Kidney tubule cell (primary cell): ENCODE measurements at regions not wholly inside any gene's neighbourhood (a gene's known extent, or its start where the extent isn't known, plus 50 kb on each side); places are given as distances from the start of the nearest gene placed in this dataset.

Experiments
- DNase-seq: peaks from one replicate; pipeline ENCODE4 v3.0.0-alpha.2; 2018; ENCODE audit warnings: low spot score

GRCh38 chr11:120032766-120033390, 105.0 kb downstream of the TRIM29 start:
- no peak for DNase-seq

DNA sequence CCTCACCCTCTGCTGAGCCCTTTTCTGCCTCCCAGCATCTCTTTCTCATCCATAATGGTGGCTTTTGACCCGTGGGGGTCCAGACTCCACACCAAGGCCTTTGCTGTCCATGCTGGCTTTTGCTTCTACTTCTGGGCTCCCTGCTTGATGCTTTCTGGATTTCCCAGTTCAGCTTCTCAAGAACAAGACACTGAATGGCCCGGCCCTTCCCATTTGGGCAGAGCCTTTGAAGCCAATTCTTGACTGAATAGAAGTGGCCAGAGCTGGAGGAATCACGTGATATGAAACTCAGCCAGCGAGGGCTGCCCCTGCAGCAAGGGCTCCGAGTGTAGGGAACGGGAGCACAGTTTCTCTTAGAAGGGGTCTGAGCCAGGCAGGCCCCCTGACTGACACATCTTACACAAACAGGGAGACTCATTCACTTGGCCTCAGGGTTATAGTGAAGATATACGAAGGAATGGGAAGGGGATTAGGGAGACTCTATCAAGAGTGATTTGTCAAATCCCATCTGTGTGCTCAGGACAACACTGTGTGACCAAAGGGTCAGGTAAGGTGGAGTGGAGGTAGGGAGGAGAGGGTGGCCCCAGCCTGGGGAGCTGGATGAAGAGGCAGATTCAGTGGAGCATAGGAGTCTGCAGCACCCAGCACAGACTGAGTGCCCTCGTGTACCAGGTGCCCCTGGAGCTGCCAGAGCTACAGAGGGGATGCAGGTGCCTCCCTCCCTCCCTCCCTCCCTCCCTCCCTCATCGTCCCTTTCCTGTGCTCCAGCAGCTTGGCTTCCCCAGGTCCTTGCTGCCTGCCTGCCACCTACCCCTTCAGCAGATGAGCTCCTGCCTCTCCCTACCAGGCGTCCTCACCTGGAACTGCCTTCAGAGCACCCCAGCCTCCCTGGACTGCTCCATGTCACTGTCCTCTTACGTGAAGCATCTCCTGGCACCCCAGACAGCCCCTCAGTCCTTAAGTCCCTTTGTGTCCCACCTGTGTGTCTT, 106.0 kb downstream of the TRIM29 start:
- no peak for DNase-seq

GRCh38 chr11:120031156-120031555, 106.8 kb downstream of the TRIM29 start:
- DNase-seq = no peak

- DNase-seq = no peak
Measured at GRCh38 chr11:120030411-120030810, 107.5 kb downstream of the TRIM29 start.

DNA sequence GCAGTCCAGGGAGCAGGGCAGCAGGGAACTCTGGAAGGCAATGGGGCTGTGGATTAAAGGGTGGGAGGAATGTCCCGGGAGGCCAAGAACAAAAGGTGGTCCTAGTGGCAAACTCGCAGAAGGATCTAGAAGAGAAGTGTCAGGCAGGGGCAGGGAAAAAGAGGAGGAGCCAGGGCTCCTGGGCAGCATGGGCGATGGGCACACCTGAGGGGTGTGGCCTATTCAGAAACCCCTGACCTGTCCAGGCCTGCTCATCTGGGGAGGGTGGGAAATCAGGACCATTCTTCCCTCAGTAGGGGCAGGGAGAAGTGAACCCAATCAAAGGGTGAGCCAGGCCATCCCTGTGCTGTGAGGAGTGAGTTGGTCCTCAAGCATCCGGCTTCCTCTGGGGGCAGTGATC, 108.6 kb downstream of the TRIM29 start:
- no peak for DNase-seq

DNA sequence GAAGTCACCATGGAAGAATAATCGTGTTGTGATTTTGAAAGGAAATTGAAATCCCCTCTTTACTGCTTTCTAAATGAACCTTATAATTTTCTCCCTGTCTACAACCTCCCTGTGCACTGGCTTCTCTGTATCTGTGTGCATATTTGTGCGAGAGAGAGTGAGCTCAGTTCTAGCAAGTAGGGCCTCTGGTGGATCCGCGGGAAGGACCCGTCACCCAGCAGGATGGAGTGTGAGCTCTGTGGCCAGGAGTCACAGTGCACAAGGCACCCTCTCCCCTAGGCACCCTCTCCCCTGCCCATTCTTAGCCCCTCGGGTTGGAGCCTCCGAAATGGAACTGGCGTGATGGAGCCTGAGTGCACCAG, 109.0 kb downstream of the TRIM29 start:
- no peak for DNase-seq

GRCh38 chr11:120028181-120028896, 109.6 kb downstream of the TRIM29 start:
- no peak for DNase-seq

DNA sequence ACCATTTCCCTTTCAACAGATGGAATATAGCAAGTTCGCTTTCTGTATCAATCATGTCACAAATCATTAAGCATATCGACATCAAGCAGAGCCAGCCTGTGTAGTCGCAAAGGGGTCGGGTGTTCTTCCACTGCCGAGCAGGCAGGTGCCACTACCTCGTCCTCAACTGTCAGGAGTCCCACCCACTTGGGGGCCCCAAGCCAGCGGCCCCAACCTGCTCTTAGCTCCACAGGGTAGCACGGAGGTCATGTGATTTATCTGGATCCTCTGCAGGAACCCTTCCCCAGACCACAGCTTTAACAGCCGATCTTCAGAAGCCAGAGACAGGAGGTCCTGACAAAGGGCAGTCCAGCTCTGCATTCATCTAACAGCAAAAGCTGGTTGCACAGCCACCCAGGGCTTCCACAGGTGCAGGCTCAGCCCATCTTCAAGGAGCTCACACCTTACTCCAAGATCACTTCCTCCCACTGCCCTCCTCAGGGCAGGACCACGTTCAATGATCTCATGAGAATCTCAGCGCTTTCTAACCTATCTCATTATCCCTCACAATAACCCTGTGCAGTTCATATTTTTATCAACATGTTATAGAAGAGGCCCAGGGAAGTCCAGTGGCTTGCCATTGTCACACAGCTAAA, 110.2 kb downstream of the TRIM29 start:
- no peak for DNase-seq

DNA sequence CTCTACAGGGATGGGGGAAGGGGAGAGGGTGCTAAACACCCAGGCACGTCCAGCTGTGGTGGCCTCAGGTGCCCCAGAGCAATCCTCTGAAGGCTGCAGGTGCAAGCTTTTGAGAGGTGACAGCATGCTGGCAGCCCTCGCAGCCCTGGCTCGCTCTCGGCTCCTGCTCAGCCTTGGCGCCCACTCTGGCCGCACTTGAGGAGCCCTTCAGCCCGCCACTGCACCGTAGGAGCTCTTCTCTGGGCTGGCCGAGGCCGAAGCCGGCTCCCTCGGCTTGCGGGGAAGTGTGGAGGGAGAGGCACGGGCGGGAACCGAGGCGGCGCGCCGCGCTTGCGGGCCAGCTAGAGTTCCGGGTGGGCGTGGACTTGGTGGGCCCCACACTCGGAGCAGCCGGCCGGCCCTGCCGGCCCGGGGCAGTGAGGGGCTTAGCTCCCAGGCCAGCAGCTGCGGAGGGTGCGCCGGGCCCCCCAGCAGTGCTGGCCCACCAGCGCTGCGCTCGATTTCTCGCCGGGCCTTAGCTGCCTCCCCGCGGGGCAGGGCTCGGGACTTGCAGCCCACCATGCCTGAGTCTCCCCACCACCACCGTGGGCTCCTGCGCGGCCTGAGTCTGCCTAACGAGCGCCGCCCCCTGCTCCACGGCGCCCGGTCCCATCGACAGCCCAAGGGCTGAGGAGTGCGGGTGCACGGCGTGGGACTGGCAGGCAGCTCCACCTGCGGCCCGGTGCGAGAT, 112.1 kb downstream of the TRIM29 start:
- no peak for DNase-seq

DNA sequence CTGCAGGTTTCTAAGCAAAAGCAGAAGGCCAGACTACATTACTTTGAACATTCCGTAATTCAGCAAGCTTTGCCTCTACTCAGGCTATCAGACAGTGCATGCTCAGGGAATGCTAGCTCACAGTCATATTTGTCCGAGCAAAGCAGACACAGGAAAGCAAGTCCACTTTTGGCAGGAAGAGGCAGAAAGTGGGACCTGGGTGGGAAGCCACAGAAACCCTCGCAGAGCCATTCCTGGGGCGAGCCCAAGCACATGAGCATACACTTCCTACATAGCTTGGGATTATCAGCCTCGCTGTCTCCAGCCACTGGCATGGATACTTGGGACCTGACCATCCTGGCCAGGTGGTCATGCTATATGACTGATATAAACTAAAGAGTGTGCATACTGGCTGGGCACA, 113.3 kb downstream of the TRIM29 start:
- no peak for DNase-seq

DNA sequence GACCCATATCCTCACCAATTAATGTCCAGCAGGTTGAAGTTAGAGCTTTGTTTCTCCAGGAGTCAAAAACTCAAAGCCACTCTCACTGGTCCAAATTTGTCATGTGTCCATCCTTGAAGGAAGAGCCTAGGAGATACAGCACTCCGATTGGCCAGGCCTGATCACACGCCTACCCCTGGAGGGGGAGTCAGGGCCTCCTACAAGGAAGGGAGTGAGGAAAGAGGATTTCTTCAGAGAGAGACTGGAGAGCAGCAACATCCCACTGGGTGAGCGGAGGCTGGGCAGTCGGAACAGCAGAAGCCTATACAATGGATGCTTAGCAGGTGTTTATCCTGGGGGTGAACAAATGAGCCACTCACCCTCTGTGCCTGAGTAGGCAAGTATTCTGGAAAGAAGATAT, 113.9 kb downstream of the TRIM29 start:
- DNase-seq = no peak

DNA sequence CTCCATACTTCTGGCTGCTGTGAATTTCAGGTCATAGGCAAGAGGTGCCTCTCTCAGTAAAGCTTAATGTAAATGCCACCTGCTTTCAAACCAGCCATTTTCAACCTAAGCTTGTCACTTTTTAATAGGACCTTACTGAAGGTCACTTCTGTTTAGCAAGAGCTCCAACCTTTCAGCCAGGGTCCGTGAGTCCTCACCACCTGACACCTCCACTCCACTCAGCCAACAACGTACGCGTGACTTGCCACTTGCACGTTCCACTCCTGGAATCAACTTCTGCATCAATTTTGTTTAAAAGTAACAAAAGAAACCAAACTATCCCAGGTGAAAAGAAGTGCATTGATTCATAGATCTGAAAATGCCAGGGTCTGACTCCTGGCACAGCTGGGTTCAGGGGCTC, 114.4 kb downstream of the TRIM29 start:
- DNase-seq = no peak

GRCh38 chr11:120023120-120023519, 114.8 kb downstream of the TRIM29 start:
- no peak for DNase-seq

DNA sequence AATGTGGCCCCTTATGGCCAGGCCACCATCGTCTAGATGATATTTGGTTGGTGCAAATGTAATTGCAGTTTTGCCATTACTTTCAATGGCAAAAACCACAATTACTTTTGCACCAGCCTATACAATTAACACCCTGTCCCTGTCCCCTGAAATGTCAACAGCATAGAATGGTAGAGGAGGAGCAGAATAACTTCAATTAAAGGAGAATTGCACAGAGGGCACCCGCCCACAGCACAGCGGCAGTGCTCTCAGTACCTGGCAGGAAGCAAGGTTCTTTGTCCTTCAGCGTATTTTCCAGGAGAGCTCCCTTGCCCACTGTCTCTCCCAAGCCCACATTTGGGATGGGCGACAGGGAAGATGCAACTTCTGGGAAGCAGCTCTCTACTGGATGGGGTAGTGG, 115.3 kb downstream of the TRIM29 start:
- no peak for DNase-seq

- DNase-seq = no peak
Measured at GRCh38 chr11:120021978-120022377, 115.9 kb downstream of the TRIM29 start.

GRCh38 chr11:120021391-120021953, 116.4 kb downstream of the TRIM29 start:
- no peak for DNase-seq

- DNase-seq = no peak
Measured at GRCh38 chr11:120020981-120021380, 116.9 kb downstream of the TRIM29 start.

GRCh38 chr11:120020486-120020885, 117.4 kb downstream of the TRIM29 start:
- no peak for DNase-seq

- no peak for DNase-seq
Measured at GRCh38 chr11:120019191-120019590, 118.7 kb downstream of the TRIM29 start.

GRCh38 chr11:120017582-120018150, 120.2 kb downstream of the TRIM29 start:
- DNase-seq = no peak
